DMS 273 (cell line): ENCODE measurements at regions not wholly inside any gene's neighbourhood (a gene's known extent, or its start where the extent isn't known, plus 50 kb on each side); places are given as distances from the start of the nearest gene placed in this dataset.
A peak's percentile ranks its signal among the peaks of the same experiment; 100 is the strongest.
"Not testable (repeated sequence)": the region's sequence is repeated elsewhere in the genome, so short reads cannot be mapped to it uniquely, and the experiment has no call there.

Source experiments
- DNase-seq: peaks from one replicate; lab custom pipeline; 2025; ENCODE audit not compliant: unreplicated experiment; lab: John Stamatoyannopoulos, UW

DNA sequence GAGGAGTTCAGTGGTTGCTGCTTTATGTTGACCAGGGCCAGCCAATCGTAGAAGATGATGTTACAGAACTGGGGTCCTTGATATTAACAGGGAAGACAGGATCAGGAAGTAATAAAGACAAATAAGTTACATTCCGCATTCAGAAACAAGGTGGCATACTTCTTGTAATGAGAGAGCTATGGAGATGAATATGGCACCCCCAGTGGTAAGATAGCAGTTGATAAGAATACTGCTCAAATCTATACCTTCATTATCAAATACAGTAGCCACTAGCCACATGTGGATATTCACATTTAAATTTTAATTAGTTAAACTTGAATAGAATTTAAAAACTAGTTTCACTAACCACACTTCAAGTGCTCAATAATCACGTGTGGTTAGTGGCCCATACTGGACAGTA, 290.4 kb upstream of the RBMS1 start:
- peak; percentile 3 for DNase-seq

DNA sequence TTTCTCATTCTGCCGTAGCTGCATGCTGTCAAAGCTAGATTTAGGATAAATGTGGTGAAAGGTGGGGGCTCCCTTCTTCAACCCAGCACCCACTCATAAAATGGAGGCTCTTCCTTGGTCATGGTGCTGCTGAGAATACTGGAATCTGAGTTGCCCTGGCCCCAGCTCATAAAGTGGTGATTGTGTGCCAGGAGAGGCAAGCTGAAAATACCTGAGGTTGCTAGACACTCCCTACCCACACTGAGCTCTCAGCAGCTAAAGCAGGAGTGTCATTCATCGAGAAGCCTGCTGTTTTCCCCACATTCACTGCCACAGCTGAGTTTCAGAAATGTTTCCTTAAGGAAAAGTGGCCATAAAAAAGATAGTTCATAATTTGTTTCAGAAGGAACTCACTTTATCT, 297.1 kb upstream of the RBMS1 start:
- no peak for DNase-seq

GRCh38 chr2:160791884-160792283, 298.3 kb upstream of the RBMS1 start:
- no peak for DNase-seq

GRCh38 chr2:160792837-160793236, 299.2 kb upstream of the RBMS1 start:
- no peak for DNase-seq

- no peak for DNase-seq
These were observed 301.3 kb upstream of the RBMS1 start for GRCh38 chr2:160794926-160795325.

GRCh38 chr2:160803881-160804280, 310.3 kb upstream of the RBMS1 start:
- no peak for DNase-seq

- no peak for DNase-seq
These were observed 316.8 kb upstream of the RBMS1 start for GRCh38 chr2:160810406-160810805.

GRCh38 chr2:160812830-160813505, 319.4 kb upstream of the RBMS1 start:
- DNase-seq, result no peak

- DNase-seq, result no peak
These were observed 319.9 kb upstream of the RBMS1 start for GRCh38 chr2:160813506-160813858.

GRCh38 chr2:160816916-160817499, 323.4 kb upstream of the RBMS1 start:
- peak; percentile 91 for DNase-seq

DNA sequence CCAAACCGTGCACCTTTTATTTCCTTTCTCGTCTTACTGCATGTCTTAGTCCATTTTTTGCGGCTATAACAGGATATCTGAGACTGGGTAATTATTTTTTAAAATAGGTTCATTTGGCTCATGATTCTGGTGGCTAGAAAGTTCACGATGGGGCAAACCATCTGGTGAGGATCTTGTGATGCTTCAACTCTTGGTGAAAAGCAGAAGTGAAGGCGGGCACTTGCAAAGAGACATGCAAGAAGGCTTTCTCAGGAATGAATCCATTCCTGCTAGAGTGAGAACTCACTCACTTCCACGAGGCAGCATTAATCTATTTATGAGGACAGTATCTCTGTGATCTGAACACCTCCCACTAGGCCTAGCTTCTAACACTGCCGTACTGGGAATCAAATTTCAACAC, 327.1 kb upstream of the RBMS1 start:
- peak; percentile 81 for DNase-seq

- DNase-seq, result no peak
These were observed 328.4 kb upstream of the RBMS1 start for GRCh38 chr2:160822006-160822405.

DNA sequence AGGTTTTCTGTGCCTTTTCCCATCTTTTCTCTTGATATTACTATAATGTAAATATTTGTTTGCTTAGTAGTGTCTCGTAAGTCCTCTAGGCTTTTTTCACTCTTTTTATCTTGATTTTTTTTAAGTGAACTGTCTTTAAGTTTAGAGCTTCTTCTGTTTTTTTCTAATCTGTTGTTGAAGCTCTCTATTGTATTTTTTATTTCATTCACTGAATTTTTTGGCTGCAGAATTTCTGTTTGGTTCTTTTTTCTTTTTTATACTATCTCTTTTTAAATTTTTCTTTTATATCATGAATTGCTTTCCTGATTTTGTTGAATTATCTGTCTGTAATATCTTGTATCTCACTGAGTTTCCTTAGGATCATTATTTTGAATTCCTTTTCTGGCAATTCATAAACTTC, 331.8 kb upstream of the RBMS1 start:
- DNase-seq, result no peak

GRCh38 chr2:160826496-160826895, 332.9 kb upstream of the RBMS1 start:
- DNase-seq, result no peak

DNA sequence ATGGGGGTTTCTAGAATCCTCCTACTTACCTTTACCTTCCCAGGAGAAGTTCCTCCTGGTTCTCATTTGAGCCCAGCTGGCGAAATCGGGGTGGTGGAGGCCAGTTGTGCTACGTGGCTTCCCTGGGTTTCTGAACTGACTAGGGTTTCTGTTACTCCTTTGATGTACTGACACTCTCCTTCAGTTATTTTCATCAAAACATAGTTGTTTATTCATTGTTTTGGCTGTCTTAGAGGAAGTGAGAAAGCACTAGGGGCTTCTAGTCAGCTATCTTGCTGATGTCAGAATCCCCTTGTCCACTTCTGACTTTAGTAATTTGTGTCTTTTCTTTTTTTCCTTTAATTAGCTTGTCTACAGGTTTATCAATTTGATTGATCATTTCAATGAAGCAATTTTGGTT, 332.2 kb upstream of the TANK start:
- no peak for DNase-seq

GRCh38 chr2:160832381-160832780, 327.8 kb upstream of the TANK start:
- not testable (repeated sequence) for DNase-seq

DNA sequence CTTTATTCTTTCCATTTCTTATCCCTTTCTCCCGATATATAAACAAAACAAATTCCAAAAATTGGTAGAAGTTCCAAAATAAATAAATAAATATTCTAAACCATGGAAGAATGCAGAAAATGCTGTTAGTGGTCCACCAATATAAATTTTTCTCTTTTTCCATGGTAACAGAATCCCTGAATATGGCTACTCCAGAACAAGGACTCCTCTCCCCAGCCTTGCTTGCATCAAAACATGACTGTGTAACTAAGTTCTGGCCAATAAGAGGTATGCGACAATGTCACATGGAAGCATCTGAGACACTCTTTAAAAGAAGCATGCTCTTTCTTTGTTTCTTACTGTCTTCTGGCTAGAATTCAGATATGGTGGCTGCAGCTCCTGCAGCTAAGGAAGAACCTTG, 325.1 kb upstream of the TANK start:
- DNase-seq, result no peak

DNA sequence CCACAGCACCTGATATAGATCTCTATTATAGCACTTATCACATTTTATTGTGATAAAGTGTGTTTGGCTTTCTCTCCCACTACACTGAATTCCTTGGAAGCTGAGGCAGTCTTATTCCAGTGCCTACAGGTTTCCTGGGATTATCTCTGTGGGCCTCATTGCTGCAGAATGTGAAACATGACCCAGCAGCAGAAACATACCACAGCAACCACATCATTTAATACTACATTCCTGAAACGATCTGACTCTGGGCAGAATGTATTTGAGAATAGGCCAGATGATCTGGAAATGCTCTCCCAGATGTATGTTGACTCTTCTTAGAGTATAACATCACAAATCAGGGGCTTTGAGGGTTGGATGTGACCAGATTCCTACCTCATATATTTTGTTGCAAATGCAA, 323.5 kb upstream of the TANK start:
- no peak for DNase-seq

GRCh38 chr2:160837416-160837815, 322.8 kb upstream of the TANK start:
- no peak for DNase-seq

GRCh38 chr2:160838147-160838546, 322.1 kb upstream of the TANK start:
- no peak for DNase-seq

DNA sequence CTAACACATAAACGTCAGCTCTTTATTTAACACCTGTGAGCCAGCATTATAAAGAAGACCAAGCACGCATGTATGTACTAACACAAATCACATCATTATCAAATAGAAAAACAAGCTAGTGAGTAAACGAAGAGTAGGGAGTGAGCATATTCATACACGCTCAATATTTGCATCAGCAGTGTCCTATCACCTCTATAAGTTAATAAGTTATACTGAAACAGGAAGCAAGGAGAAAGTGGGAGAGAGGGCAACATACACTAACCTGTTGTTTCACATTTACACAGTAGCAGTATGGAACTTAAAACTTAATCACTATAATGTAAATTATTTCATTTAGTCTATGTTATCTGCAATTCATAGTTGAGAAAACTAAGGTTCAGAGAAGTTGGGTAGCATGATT, 321.5 kb upstream of the TANK start:
- DNase-seq, result no peak

DNA sequence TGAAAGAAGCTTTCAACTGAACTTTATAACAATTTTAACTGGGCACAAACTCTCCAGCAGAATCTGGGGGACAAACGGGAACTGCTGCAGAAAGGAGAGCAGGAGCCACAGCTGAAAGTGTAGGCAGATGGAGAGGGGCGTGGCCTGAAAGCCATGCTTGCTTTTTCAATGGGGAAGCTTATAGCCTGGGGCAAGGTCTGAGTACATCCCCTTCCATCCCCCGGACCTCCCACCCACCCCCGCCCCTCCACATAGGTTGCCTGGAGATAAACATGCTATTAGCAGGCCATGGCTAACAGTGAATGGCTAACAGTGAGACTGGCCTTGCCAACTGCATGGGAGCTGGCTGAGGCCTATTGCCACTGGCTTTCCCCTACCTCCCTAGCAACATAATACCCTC, 317.9 kb upstream of the TANK start:
- peak; percentile 52 for DNase-seq

GRCh38 chr2:160859096-160859495, 301.1 kb upstream of the TANK start:
- peak; percentile 16 for DNase-seq
